KMS-11 (cell line): ENCODE measurements at regions not wholly inside any gene's neighbourhood (a gene's known extent, or its start where the extent isn't known, plus 50 kb on each side); places are given as distances from the start of the nearest gene placed in this dataset.

ENCODE experiments used
- H2AFZ ChIP-seq: fragments of 200-600 bp; sonication (generic); 2 replicates; pipeline ENCODE4 v1.6.1; 2016; ENCODE audit warnings: antibody characterized with exemption, mixed run types, low read depth
- H3K27ac ChIP-seq: fragments of 200-600 bp; sonication (generic); 2 replicates; pipeline ENCODE4 v1.6.1; 2016; ENCODE audit warnings: mild to moderate bottlenecking, mixed run types
- H3K27me3 ChIP-seq: fragments of 200-600 bp; sonication (generic); 2 replicates; pipeline ENCODE4 v1.6.1; 2017; ENCODE audit warnings: mild to moderate bottlenecking, low read depth, mixed run types, moderate library complexity; ENCODE audit not compliant: insufficient read depth
- H3K36me3 ChIP-seq: fragments of 200-600 bp; sonication (generic); 2 replicates; pipeline ENCODE4 v1.6.1; 2017; ENCODE audit warnings: mild to moderate bottlenecking, mixed run types; ENCODE audit not compliant: insufficient read depth
- H3K4me1 ChIP-seq: fragments of 200-600 bp; sonication (generic); 2 replicates; pipeline ENCODE4 v1.6.1; 2016; ENCODE audit warnings: mild to moderate bottlenecking, low read depth, mixed run types; ENCODE audit not compliant: poor library complexity, severe bottlenecking
- H3K4me2 ChIP-seq: fragments of 200-600 bp; sonication (generic); 2 replicates; pipeline ENCODE4 v1.7.0; 2016; ENCODE audit warnings: mild to moderate bottlenecking, mixed run types
- H3K4me3 ChIP-seq: fragments of 200-600 bp; sonication (generic); IDR thresholded peaks from 2 replicates; pipeline ENCODE4 v1.6.1; 2017; ENCODE audit warnings: low read depth, low read length, mixed read lengths; ENCODE audit not compliant: insufficient read depth
- H3K79me2 ChIP-seq: fragments of 200-600 bp; sonication (generic); 2 replicates; pipeline ENCODE4 v1.6.1; 2016; ENCODE audit warnings: low read depth, mixed run types; ENCODE audit not compliant: insufficient read depth
- H3K9ac ChIP-seq: fragments of 200-600 bp; sonication (generic); 2 replicates; pipeline ENCODE4 v1.6.1; 2016; ENCODE audit warnings: mild to moderate bottlenecking, mixed run types
- H4K20me1 ChIP-seq: fragments of 200-600 bp; sonication (generic); 2 replicates; pipeline ENCODE4 v1.6.1; 2016; ENCODE audit warnings: mild to moderate bottlenecking, mixed run types; ENCODE audit not compliant: insufficient read depth
- CTCF ChIP-seq: fragments of 200-600 bp; sonication (generic); conservative IDR thresholded peaks from 2 replicates; pipeline ENCODE4 v1.6.1; 2017; ENCODE audit warnings: low read depth, mild to moderate bottlenecking, antibody characterized with exemption, low read length, moderate library complexity, mixed read lengths

GRCh38 chr14:46596236-46596635, 55.3 kb downstream of the RPL10L start:
- H4K20me1 ChIP-seq = no peaks in the 10 kb centered on the region
- H3K9ac ChIP-seq = no peak overlapping the region
- H3K4me3 ChIP-seq = no peak overlapping the region
- no peak overlapping the region for H3K4me2 ChIP-seq
- H3K36me3 ChIP-seq = no peaks in the 10 kb centered on the region
- TF ChIP-seq CTCF = no peak
- no peak overlapping the region for H3K27ac ChIP-seq
- H3K79me2 ChIP-seq = no peaks in the 10 kb centered on the region
- H2AFZ ChIP-seq = no peak overlapping the region
- H3K4me1 ChIP-seq = no peaks in the 10 kb centered on the region
- no peaks in the 10 kb centered on the region for H3K27me3 ChIP-seq

- Histone ChIP-seq H3K4me3 (no peak overlapping the region), H3K4me1 (no peaks in the 10 kb centered on the region), H3K27me3 (no peaks in the 10 kb centered on the region), H4K20me1 (no peaks in the 10 kb centered on the region), H2AFZ (no peak overlapping the region), H3K27ac (no peak overlapping the region), H3K36me3 (no peaks in the 10 kb centered on the region), H3K9ac (no peak overlapping the region), H3K79me2 (no peaks in the 10 kb centered on the region), H3K4me2 (no peak overlapping the region)
- no peak for TF ChIP-seq CTCF
Measured at GRCh38 chr14:46582826-46583225, 68.8 kb downstream of the RPL10L start.

GRCh38 chr14:46581036-46581671, 70.4 kb downstream of the RPL10L start:
- Histone ChIP-seq H3K27me3 (no peaks in the 10 kb centered on the region), H3K4me2 (no peak overlapping the region), H3K27ac (no peak overlapping the region), H3K4me1 (no peaks in the 10 kb centered on the region), H2AFZ (0 out of 2 replicates have a peak overlapping the region, but pooled peaks have one; percentile 3), H3K79me2 (no peaks in the 10 kb centered on the region), H3K36me3 (no peaks in the 10 kb centered on the region), H4K20me1 (no peaks in the 10 kb centered on the region), H3K4me3 (no peak overlapping the region), H3K9ac (no peak overlapping the region)
- TF ChIP-seq CTCF = peak; percentile 73

- Histone ChIP-seq H3K27me3 (no peaks in the 10 kb centered on the region), H4K20me1 (no peaks in the 10 kb centered on the region), H2AFZ (no peak overlapping the region), H3K4me3 (no peak overlapping the region), H3K4me1 (no peaks in the 10 kb centered on the region), H3K4me2 (no peak overlapping the region), H3K27ac (no peak overlapping the region), H3K9ac (no peak overlapping the region), H3K36me3 (no peaks in the 10 kb centered on the region), H3K79me2 (no peaks in the 10 kb centered on the region)
- no peak for TF ChIP-seq CTCF
Measured at GRCh38 chr14:46574978-46575375, 76.6 kb downstream of the RPL10L start.
